IMR-90 (cell line): ENCODE measurements at regions not wholly inside any gene's neighbourhood (a gene's known extent, or its start where the extent isn't known, plus 50 kb on each side); places are given as distances from the start of the nearest gene placed in this dataset.

Experiments used
- CTCF ChIP-seq: conservative IDR thresholded peaks from 2 replicates; pipeline ENCODE4 v1.5.1; 2012; ENCODE audit warnings: mild to moderate bottlenecking, low read depth, low read length, improper control_type of control experiment
- MAFK ChIP-seq: IDR thresholded peaks from 2 replicates; pipeline ENCODE4 v1.6.1; 2012; ENCODE audit warnings: low read depth, low read length, improper control_type of control experiment
- POLR2A ChIP-seq: IDR thresholded peaks from 2 replicates; pipeline ENCODE4 v1.6.1; 2012; ENCODE audit warnings: mild to moderate bottlenecking, low read depth, low read length
- RCOR1 ChIP-seq: IDR thresholded peaks from 2 replicates; pipeline ENCODE4 v1.6.1; 2012; ENCODE audit warnings: mild to moderate bottlenecking, low read length, improper control_type of control experiment; ENCODE audit not compliant: insufficient replicate concordance
- RFX5 ChIP-seq: IDR thresholded peaks from 2 replicates; pipeline ENCODE4 v1.8.0; 2012; ENCODE audit warnings: low read depth, mild to moderate bottlenecking, low read length, moderate library complexity
- USF2 ChIP-seq: fragments of 150-350 bp; IDR thresholded peaks from 2 replicates; pipeline ENCODE4 v1.6.1; 2017; ENCODE audit warnings: mild to moderate bottlenecking, antibody characterized with exemption, low read length, low read depth

GRCh38 chr5:29983528-29984155, 1209.8 kb upstream of the CDH6 start:
- no peak for TF ChIP-seq USF2
- no peak for TF ChIP-seq POLR2A
- TF ChIP-seq RCOR1: no peak
- TF ChIP-seq CTCF: no peak
- no peak for TF ChIP-seq RFX5
- no peak for TF ChIP-seq MAFK
